ENCODE measurements at regions not wholly inside any gene's neighbourhood (a gene's known extent, or its start where the extent isn't known, plus 50 kb on each side); places are given as distances from the start of the nearest gene placed in this dataset.

DNA sequence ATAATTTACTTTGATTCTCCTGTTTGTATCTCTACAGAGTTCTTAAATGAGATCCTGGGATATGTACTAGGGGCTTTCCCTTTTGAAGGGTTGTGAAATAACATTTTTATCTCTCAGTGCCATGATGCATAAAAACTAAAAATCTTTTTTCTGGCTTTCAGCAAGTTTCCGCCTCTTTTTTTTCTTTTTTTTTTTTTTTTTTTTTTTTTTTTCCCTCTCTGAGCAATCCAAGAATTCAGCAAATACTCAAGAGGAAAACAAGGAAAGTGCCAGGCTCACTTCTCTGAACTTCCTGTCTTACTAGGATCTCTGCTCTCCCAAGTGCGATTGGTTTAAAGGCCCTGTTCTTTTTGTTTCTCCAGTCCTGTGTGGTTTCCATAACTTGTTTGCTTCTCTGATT lies 79.9 kb downstream of the HYCC1 start:
- Mint-ChIP-seq H3K9me3 (peaks cover 0 to 2% of the 10 kb centered on the region in 2 donors), H3K27ac (no peak overlapping the region), H3K4me3 (no peak overlapping the region), H3K36me3 (no peaks in the 10 kb centered on the region), H3K4me1 (no peaks in the 10 kb centered on the region), H3K27me3 (ENCODE audit: low read depth in 2 of 2) (peaks cover 8 to 13% of the 10 kb centered on the region in 2 donors)
- Histone ChIP-seq H3K27me3 (ENCODE audit: control insufficient read depth, insufficient read depth, low read length) (no peaks in the 10 kb centered on the region), H3K4me1 (ENCODE audit: control insufficient read depth, insufficient read depth, low read length) (no peaks in the 10 kb centered on the region), H3K36me3 (ENCODE audit: control insufficient read depth, insufficient read depth, low read length) (no peaks in the 10 kb centered on the region), H3K9me3 (ENCODE audit: control insufficient read depth, insufficient read depth, low read length) (no peaks in the 10 kb centered on the region), H3K4me3 (ENCODE audit: low read length) (no peak overlapping the region), H3K27ac (ENCODE audit: low read length) (no peak overlapping the region)
- no peak for ATAC-seq
- 81% methylated on average over 2 of the region's 2 CpGs for WGBS (ENCODE audit: insufficient coverage)
- TF ChIP-seq, protein P1, sequence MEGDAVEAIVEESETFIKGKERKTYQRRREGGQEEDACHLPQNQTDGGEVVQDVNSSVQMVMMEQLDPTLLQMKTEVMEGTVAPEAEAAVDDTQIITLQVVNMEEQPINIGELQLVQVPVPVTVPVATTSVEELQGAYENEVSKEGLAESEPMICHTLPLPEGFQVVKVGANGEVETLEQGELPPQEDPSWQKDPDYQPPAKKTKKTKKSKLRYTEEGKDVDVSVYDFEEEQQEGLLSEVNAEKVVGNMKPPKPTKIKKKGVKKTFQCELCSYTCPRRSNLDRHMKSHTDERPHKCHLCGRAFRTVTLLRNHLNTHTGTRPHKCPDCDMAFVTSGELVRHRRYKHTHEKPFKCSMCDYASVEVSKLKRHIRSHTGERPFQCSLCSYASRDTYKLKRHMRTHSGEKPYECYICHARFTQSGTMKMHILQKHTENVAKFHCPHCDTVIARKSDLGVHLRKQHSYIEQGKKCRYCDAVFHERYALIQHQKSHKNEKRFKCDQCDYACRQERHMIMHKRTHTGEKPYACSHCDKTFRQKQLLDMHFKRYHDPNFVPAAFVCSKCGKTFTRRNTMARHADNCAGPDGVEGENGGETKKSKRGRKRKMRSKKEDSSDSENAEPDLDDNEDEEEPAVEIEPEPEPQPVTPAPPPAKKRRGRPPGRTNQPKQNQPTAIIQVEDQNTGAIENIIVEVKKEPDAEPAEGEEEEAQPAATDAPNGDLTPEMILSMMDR (IDR thresholded peaks at IDR 0.05): no peak
- intact Hi-C loops (cut with micrococcal nuclease): no loop called here
- no peak for DNase-seq

DNA sequence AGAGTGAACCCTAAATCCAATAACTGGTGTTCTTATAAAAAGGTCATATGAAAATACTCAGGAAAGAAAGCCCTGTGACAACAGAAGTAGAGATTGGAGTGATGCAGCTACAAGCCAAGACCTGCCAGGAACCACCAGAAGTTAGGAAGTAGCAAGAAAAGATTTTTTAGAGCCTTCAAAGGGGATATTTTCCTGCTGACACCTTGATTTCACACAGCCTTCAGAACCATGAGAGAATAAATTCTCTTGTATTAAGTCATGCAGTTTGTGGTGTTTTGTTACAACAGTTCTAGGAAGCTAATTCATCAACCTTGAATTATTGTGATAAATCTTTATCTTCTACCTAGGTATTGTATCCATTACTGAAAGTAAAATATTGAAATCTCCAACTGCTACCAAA lies 81.0 kb downstream of the HYCC1 start:
- TF ChIP-seq, protein P1 (IDR thresholded peaks at IDR 0.05): no peak
- H3K4me3 Mint-ChIP-seq: no peak overlapping the region
- H3K36me3 Mint-ChIP-seq: no peaks in the 10 kb centered on the region
- Histone ChIP-seq H3K27me3 (ENCODE audit: control insufficient read depth, insufficient read depth, low read length) (no peaks in the 10 kb centered on the region), H3K4me3 (ENCODE audit: low read length) (no peak overlapping the region), H3K36me3 (ENCODE audit: control insufficient read depth, insufficient read depth, low read length) (no peaks in the 10 kb centered on the region), H3K27ac (ENCODE audit: low read length) (no peak overlapping the region), H3K4me1 (ENCODE audit: control insufficient read depth, insufficient read depth, low read length) (no peaks in the 10 kb centered on the region), H3K9me3 (ENCODE audit: control insufficient read depth, insufficient read depth, low read length) (no peaks in the 10 kb centered on the region)
- DNase-seq (no peak), ATAC-seq (no peak)
- H3K27me3 Mint-ChIP-seq (ENCODE audit: low read depth in 2 of 2): peaks cover 8 to 13% of the 10 kb centered on the region in 2 donors
- H3K9me3 Mint-ChIP-seq: peaks cover 0 to 2% of the 10 kb centered on the region in 2 donors
- H3K27ac Mint-ChIP-seq: no peak overlapping the region
- H3K4me1 Mint-ChIP-seq: no peaks in the 10 kb centered on the region
- intact Hi-C loops (cut with micrococcal nuclease): no loop called here

DNA sequence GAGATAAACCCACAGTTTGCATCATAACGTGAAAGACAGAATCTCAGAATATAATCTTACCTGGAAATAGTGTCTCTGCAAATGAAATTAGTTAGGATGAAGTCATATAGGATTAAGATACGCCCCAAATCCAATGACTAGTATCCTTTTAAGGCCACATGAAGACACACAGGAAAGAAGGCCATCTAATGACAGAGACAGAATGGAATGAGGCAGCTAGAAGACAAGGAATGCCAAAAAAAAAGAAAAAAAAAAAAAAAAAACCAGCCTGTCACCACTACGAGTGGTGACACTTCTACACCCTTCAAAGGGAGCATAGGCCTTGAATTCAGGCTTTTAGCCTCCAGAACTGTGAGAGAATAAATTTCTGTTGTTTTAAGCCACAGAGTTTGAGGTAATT lies 82.9 kb downstream of the HYCC1 start:
- no peaks in the 10 kb centered on the region for H3K36me3 ChIP-seq (ENCODE audit: control insufficient read depth, insufficient read depth, low read length)
- no peak for DNase-seq
- Mint-ChIP-seq H3K36me3 (no peaks in the 10 kb centered on the region), H3K4me1 (no peaks in the 10 kb centered on the region), H3K27ac (no peak overlapping the region), H3K9me3 (peaks cover 0 to 2% of the 10 kb centered on the region in 2 donors), H3K4me3 (no peak overlapping the region), H3K27me3 (ENCODE audit: low read depth in 2 of 2) (peaks cover 8 to 13% of the 10 kb centered on the region in 2 donors)
- intact Hi-C loops (cut with micrococcal nuclease): no loop called here
- TF ChIP-seq, protein P1 (IDR thresholded peaks at IDR 0.05): no peak
- WGBS (ENCODE audit: insufficient coverage): 100% methylated on average over 1 of the region's 3 CpGs
- H3K4me1 ChIP-seq (ENCODE audit: control insufficient read depth, insufficient read depth, low read length): no peaks in the 10 kb centered on the region
- ATAC-seq: no peak
- H3K27me3 ChIP-seq (ENCODE audit: control insufficient read depth, insufficient read depth, low read length): no peaks in the 10 kb centered on the region
- H3K27ac ChIP-seq (ENCODE audit: low read length): no peak overlapping the region
- no peaks in the 10 kb centered on the region for H3K9me3 ChIP-seq (ENCODE audit: control insufficient read depth, insufficient read depth, low read length)
- H3K4me3 ChIP-seq (ENCODE audit: low read length): no peak overlapping the region

DNA sequence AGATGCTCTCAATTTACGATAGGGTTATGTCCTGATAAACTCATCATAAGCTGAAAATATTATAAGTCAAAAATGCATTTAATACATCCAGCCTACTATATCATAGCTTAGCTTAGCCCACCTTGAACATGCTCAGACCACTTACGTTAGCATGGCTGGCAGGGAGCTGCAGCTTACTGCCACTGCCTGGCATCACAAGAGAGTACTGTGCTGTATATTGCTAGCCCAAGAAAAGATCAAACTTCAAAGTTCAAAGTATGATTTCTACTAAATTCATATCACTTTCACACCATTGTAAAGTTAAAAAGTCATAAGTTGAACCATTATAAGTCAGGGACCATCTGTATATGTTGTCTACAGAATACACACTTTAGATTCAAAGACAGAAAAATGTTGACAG lies 91.6 kb downstream of the HYCC1 start:
- DNase-seq (no peak), ATAC-seq (no peak)
- no peak overlapping the region for H3K4me3 ChIP-seq (ENCODE audit: low read length)
- H3K4me1 Mint-ChIP-seq: no peaks in the 10 kb centered on the region
- H3K9me3 Mint-ChIP-seq: peaks cover 2% of the 10 kb centered on the region in 2 donors
- intact Hi-C loops (cut with micrococcal nuclease): no loop called here
- H3K36me3 Mint-ChIP-seq: no peaks in the 10 kb centered on the region
- H3K27me3 Mint-ChIP-seq (ENCODE audit: low read depth in 2 of 2): no peaks in the 10 kb centered on the region
- no peaks in the 10 kb centered on the region for H3K36me3 ChIP-seq (ENCODE audit: control insufficient read depth, insufficient read depth, low read length)
- no peaks in the 10 kb centered on the region for H3K9me3 ChIP-seq (ENCODE audit: control insufficient read depth, insufficient read depth, low read length)
- 100% methylated on average over 2 of the region's 2 CpGs for WGBS (ENCODE audit: insufficient coverage)
- H3K27ac Mint-ChIP-seq: no peak overlapping the region
- H3K4me1 ChIP-seq (ENCODE audit: control insufficient read depth, insufficient read depth, low read length): no peaks in the 10 kb centered on the region
- TF ChIP-seq, protein P1 (IDR thresholded peaks at IDR 0.05): no peak
- no peak overlapping the region for H3K4me3 Mint-ChIP-seq
- H3K27ac ChIP-seq (ENCODE audit: low read length): no peak overlapping the region
- no peaks in the 10 kb centered on the region for H3K27me3 ChIP-seq (ENCODE audit: control insufficient read depth, insufficient read depth, low read length)
